ENCODE measurements at regions not wholly inside any gene's neighbourhood (a gene's known extent, or its start where the extent isn't known, plus 50 kb on each side); places are given as distances from the start of the nearest gene placed in this dataset.
"Not testable (repeated sequence)": the region's sequence is repeated elsewhere in the genome, so short reads cannot be mapped to it uniquely, and the experiment has no call there.

- not testable (repeated sequence) for H3K27ac ChIP-seq (ENCODE audit: low read depth, low read length); H3K9ac ChIP-seq (ENCODE audit: low read length); H3K36me3 ChIP-seq (ENCODE audit: control insufficient read depth, insufficient read depth, low read length); H3K4me1 ChIP-seq (ENCODE audit: control insufficient read depth, insufficient read depth, low read length); H3K27me3 ChIP-seq (ENCODE audit: control insufficient read depth, insufficient read depth, low read length); H3K9me3 ChIP-seq (ENCODE audit: control insufficient read depth, insufficient read depth, low read depth, low read length); H3K4me3 ChIP-seq (ENCODE audit: low read depth, low read length)
Measured at GRCh38 chr17:20917610-20918306, 125.1 kb downstream of the USP22 start.

- Histone ChIP-seq H3K36me3 (ENCODE audit: control insufficient read depth, insufficient read depth, low read length) (no peaks in the 10 kb centered on the region), H3K9me3 (ENCODE audit: control insufficient read depth, insufficient read depth, low read depth, low read length) (no peaks in the 10 kb centered on the region), H3K27ac (ENCODE audit: low read depth, low read length) (no peak overlapping the region)
Measured at GRCh38 chr17:20920095-20920814, 122.6 kb downstream of the USP22 start.

GRCh38 chr17:20920815-20921199 is 122.0 kb downstream of the USP22 start:
- no peak overlapping the region for H3K4me3 ChIP-seq (ENCODE audit: low read depth, low read length)
- no peak overlapping the region for H3K27ac ChIP-seq (ENCODE audit: low read depth, low read length)
- peaks cover 7% of the 10 kb centered on the region; the same call in 1 of the 2 replicates for H3K4me1 ChIP-seq (ENCODE audit: control insufficient read depth, insufficient read depth, low read length)
- no peaks in the 10 kb centered on the region for H3K27me3 ChIP-seq (ENCODE audit: control insufficient read depth, insufficient read depth, low read length)
- no peaks in the 10 kb centered on the region for H3K36me3 ChIP-seq (ENCODE audit: control insufficient read depth, insufficient read depth, low read length)
- H3K9ac ChIP-seq (ENCODE audit: low read length), result no peak overlapping the region
- no peaks in the 10 kb centered on the region for H3K9me3 ChIP-seq (ENCODE audit: control insufficient read depth, insufficient read depth, low read depth, low read length)

More at GRCh38 chr17:20920095-20920814, 122.6 kb downstream of the USP22 start:
- Histone ChIP-seq H3K27me3 (ENCODE audit: control insufficient read depth, insufficient read depth, low read length) (no peaks in the 10 kb centered on the region), H3K9ac (ENCODE audit: low read length) (no peak overlapping the region), H3K4me1 (ENCODE audit: control insufficient read depth, insufficient read depth, low read length) (peaks cover 7% of the 10 kb centered on the region; the same call in 1 of the 2 replicates), H3K4me3 (ENCODE audit: low read depth, low read length) (no peak overlapping the region)

- H3K27me3 ChIP-seq (ENCODE audit: control insufficient read depth, insufficient read depth, low read length), result no peaks in the 10 kb centered on the region
- no peak overlapping the region for H3K27ac ChIP-seq (ENCODE audit: low read depth, low read length)
- no peak overlapping the region for H3K4me3 ChIP-seq (ENCODE audit: low read depth, low read length)
Measured at GRCh38 chr17:20922128-20922670, 120.6 kb downstream of the USP22 start.

GRCh38 chr17:20924306-20924705 is 118.5 kb downstream of the USP22 start:
- peaks cover 7% of the 10 kb centered on the region; the same call in 1 of the 2 replicates for H3K4me1 ChIP-seq (ENCODE audit: control insufficient read depth, insufficient read depth, low read length)
- H3K27ac ChIP-seq (ENCODE audit: low read depth, low read length), result no peak overlapping the region
- H3K9ac ChIP-seq (ENCODE audit: low read length), result no peak overlapping the region
- H3K27me3 ChIP-seq (ENCODE audit: control insufficient read depth, insufficient read depth, low read length), result no peaks in the 10 kb centered on the region
- no peaks in the 10 kb centered on the region for H3K9me3 ChIP-seq (ENCODE audit: control insufficient read depth, insufficient read depth, low read depth, low read length)
- H3K36me3 ChIP-seq (ENCODE audit: control insufficient read depth, insufficient read depth, low read length), result no peaks in the 10 kb centered on the region
- no peak overlapping the region for H3K4me3 ChIP-seq (ENCODE audit: low read depth, low read length)

More at GRCh38 chr17:20922128-20922670, 120.6 kb downstream of the USP22 start:
- Histone ChIP-seq H3K9me3 (ENCODE audit: control insufficient read depth, insufficient read depth, low read depth, low read length) (no peaks in the 10 kb centered on the region), H3K36me3 (ENCODE audit: control insufficient read depth, insufficient read depth, low read length) (no peaks in the 10 kb centered on the region), H3K4me1 (ENCODE audit: control insufficient read depth, insufficient read depth, low read length) (peaks cover 7% of the 10 kb centered on the region; the same call in 1 of the 2 replicates), H3K9ac (ENCODE audit: low read length) (no peak overlapping the region)

- Histone ChIP-seq H3K36me3 (ENCODE audit: control insufficient read depth, insufficient read depth, low read length) (no peaks in the 10 kb centered on the region), H3K4me3 (ENCODE audit: low read depth, low read length) (no peak overlapping the region), H3K9ac (ENCODE audit: low read length) (no peak overlapping the region)
Measured at GRCh38 chr17:20925091-20925490, 117.7 kb downstream of the USP22 start.

GRCh38 chr17:20925954-20926353 is 116.9 kb downstream of the USP22 start:
- H3K27ac ChIP-seq (ENCODE audit: low read depth, low read length), result no peak overlapping the region
- H3K4me3 ChIP-seq (ENCODE audit: low read depth, low read length), result no peak overlapping the region
- H3K9ac ChIP-seq (ENCODE audit: low read length), result no peak overlapping the region
- no peaks in the 10 kb centered on the region for H3K27me3 ChIP-seq (ENCODE audit: control insufficient read depth, insufficient read depth, low read length)
- H3K4me1 ChIP-seq (ENCODE audit: control insufficient read depth, insufficient read depth, low read length), result peaks cover 3% of the 10 kb centered on the region; the same call in 1 of the 2 replicates
- H3K9me3 ChIP-seq (ENCODE audit: control insufficient read depth, insufficient read depth, low read depth, low read length), result no peaks in the 10 kb centered on the region
- no peaks in the 10 kb centered on the region for H3K36me3 ChIP-seq (ENCODE audit: control insufficient read depth, insufficient read depth, low read length)

More at GRCh38 chr17:20925091-20925490, 117.7 kb downstream of the USP22 start:
- Histone ChIP-seq H3K27me3 (ENCODE audit: control insufficient read depth, insufficient read depth, low read length) (no peaks in the 10 kb centered on the region), H3K27ac (ENCODE audit: low read depth, low read length) (no peak overlapping the region), H3K4me1 (ENCODE audit: control insufficient read depth, insufficient read depth, low read length) (peaks cover 7% of the 10 kb centered on the region; the same call in 1 of the 2 replicates), H3K9me3 (ENCODE audit: control insufficient read depth, insufficient read depth, low read depth, low read length) (no peaks in the 10 kb centered on the region)

GRCh38 chr17:20926532-20926931 is 116.3 kb downstream of the USP22 start:
- Histone ChIP-seq H3K27ac (ENCODE audit: low read depth, low read length) (no peak overlapping the region), H3K9ac (ENCODE audit: low read length) (no peak overlapping the region), H3K27me3 (ENCODE audit: control insufficient read depth, insufficient read depth, low read length) (no peaks in the 10 kb centered on the region), H3K36me3 (ENCODE audit: control insufficient read depth, insufficient read depth, low read length) (no peaks in the 10 kb centered on the region), H3K4me1 (ENCODE audit: control insufficient read depth, insufficient read depth, low read length) (peaks cover 3% of the 10 kb centered on the region; the same call in 1 of the 2 replicates), H3K4me3 (ENCODE audit: low read depth, low read length) (no peak overlapping the region), H3K9me3 (ENCODE audit: control insufficient read depth, insufficient read depth, low read depth, low read length) (no peaks in the 10 kb centered on the region)

- H3K4me1 ChIP-seq (ENCODE audit: control insufficient read depth, insufficient read depth, low read length), result no peaks in the 10 kb centered on the region; the same call in 1 of the 2 replicates
- no peak overlapping the region for H3K9ac ChIP-seq (ENCODE audit: low read length)
- no peak overlapping the region for H3K4me3 ChIP-seq (ENCODE audit: low read depth, low read length)
- H3K9me3 ChIP-seq (ENCODE audit: control insufficient read depth, insufficient read depth, low read depth, low read length), result no peaks in the 10 kb centered on the region
- H3K36me3 ChIP-seq (ENCODE audit: control insufficient read depth, insufficient read depth, low read length), result no peaks in the 10 kb centered on the region
- no peaks in the 10 kb centered on the region for H3K27me3 ChIP-seq (ENCODE audit: control insufficient read depth, insufficient read depth, low read length)
- H3K27ac ChIP-seq (ENCODE audit: low read depth, low read length), result no peak overlapping the region
Measured at GRCh38 chr17:20927308-20927977, 115.4 kb downstream of the USP22 start.

GRCh38 chr17:20929334-20929733 is 113.5 kb downstream of the USP22 start:
- H3K36me3 ChIP-seq (ENCODE audit: control insufficient read depth, insufficient read depth, low read length), result no peaks in the 10 kb centered on the region

More at GRCh38 chr17:20929334-20929733, 113.5 kb downstream of the USP22 start:
- no peak overlapping the region for H3K9ac ChIP-seq (ENCODE audit: low read length)
- H3K27me3 ChIP-seq (ENCODE audit: control insufficient read depth, insufficient read depth, low read length), result no peaks in the 10 kb centered on the region
- no peaks in the 10 kb centered on the region for H3K4me1 ChIP-seq (ENCODE audit: control insufficient read depth, insufficient read depth, low read length)
- no peaks in the 10 kb centered on the region for H3K9me3 ChIP-seq (ENCODE audit: control insufficient read depth, insufficient read depth, low read depth, low read length)
- H3K27ac ChIP-seq (ENCODE audit: low read depth, low read length), result no peak overlapping the region
- no peak overlapping the region for H3K4me3 ChIP-seq (ENCODE audit: low read depth, low read length)

All from HUES6 (cell line).